HG02588 (cell line): ENCODE measurements at regions not wholly inside any gene's neighbourhood (a gene's known extent, or its start where the extent isn't known, plus 50 kb on each side); places are given as distances from the start of the nearest gene placed in this dataset.

Experiments used
- ATAC-seq: cut with Tn5 transposase; IDR thresholded peaks from one replicate; pipeline ENCODE4 v1.9.1; 2021; ENCODE audit warnings: mild to moderate bottlenecking, moderate library complexity; ENCODE audit not compliant: unreplicated experiment

- no peak for ATAC-seq
These were observed 216.9 kb upstream of the PPP2R2D start for GRCh38 chr10:131683941-131684340.

GRCh38 chr10:131685007-131685406 is 215.8 kb upstream of the PPP2R2D start:
- ATAC-seq, result no peak

DNA sequence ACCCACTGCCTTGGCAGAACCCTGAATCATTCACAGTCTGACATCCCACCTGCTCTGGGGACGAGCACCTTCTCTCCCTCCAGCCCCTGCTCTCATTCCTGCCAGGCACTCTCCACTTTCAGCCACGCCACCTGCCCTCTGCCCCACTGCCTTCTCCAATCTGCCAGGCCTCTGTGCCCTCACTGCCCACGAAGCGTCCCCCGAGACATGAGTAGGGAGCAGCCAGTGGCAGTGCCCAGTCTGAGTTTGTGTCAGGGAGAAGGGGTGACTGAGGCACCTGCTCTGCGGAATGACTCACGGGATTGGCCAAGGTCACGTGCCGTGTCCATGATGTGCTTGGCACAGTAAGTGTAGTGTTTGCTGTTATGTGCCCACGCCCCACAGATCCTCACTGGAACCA is 215.2 kb upstream of the PPP2R2D start:
- no peak for ATAC-seq

DNA sequence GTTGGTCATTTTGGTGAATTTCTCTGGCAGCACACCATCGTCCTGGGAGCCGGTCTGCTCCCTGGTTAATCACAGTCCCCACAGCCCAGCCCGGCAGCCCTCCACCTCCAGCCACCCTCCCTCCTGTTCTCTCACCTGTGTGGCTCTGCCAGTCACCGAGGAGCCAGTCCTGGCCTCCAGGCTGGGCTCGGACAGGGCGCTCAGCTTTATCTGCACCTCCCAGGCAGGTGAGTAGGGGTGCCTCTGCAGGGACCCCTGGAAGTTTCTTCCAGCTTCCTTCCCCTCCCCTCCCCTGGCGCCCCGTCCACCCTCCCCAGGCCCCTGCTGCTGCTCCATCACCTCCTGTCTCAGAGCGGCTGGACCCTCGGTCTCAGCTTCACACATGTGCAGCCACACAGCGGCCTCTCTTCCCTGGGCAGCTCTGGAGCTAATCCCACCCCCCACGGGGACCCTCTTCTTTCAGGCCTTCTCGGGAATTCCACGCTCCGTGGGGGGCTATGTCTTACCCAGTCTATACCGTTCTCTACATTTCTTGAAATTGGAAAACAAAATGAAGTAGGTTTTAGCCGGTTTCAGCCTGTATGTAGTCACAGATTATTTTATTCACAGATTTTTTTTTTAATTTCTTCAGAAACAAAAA is 213.9 kb upstream of the PPP2R2D start:
- no peak for ATAC-seq

- no peak for ATAC-seq
These were observed 212.5 kb upstream of the PPP2R2D start for GRCh38 chr10:131688304-131688703.

- ATAC-seq, result no peak
These were observed 211.8 kb upstream of the PPP2R2D start for GRCh38 chr10:131689016-131689415.

GRCh38 chr10:131689486-131689885 is 211.3 kb upstream of the PPP2R2D start:
- no peak for ATAC-seq

- no peak for ATAC-seq
These were observed 210.7 kb upstream of the PPP2R2D start for GRCh38 chr10:131689954-131690757.

DNA sequence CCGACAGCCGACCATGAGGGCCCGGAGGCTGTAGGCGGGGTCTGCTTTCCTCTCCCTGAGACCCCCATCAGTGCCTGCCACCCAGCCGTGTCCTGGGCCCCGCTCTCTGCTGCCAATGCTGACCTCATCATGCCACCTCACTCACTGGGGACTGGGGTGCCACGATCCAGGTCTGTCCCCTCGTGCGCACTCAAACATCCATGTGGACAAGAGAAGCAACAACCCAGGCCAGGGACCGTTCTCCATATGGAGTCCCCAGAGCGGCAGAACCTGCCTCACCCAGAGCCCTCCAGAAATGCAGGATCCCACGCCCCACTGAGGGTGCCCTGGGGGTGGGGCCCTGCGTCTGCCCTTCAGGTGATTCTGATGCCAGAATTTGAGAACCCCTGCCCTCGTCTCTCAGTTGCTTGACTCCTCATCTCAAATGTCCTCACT is 210.0 kb upstream of the PPP2R2D start:
- no peak for ATAC-seq

DNA sequence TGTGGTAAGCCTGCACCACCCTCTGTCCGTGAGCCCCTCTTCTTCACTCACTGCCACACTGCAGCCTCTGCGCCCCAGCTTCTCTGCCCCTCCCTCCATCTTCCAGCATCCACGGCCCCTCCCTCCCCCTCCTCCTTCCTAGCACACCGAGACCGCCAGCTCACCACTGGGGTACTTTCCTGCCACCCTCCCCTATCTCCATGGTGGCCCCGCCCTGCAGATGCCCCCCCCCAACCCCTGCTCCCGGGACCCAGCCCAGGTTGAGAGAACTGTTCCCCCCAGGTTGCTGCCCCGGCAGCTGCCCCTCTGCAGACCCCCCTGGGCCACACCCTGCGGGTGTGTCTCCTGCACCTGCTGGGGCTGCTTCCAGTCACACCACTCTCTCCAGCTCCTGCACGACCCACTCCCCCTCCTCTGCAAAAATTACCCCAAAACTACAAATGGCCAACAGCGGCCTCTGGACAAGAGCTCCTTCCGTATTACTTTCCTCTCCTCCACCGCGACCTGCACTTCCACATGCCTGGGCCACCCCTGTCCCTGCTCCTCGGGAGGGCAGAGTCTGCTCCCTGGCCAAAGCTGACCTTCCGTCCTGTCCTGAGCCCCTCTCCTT is 209.2 kb upstream of the PPP2R2D start:
- no peak for ATAC-seq

DNA sequence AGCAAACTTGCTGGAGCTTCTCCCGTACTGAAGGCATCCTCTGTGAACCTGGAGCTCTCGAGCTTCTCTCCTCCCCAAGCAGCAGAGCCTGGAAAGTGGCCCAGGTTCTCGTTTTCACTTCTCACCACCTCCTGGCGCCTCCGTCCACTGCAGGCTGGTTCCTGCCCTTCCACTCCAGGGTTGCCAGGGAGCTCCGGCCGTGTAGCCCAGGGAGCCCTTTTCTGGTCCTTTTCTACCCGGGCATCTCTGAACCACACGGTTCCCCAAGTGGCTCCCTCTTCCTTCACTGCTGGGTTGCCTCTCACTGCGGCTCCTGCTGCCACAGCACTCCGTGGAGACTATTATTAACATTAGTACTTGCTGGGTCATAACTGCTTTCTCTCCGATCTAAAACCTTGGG is 208.6 kb upstream of the PPP2R2D start:
- no peak for ATAC-seq

- no peak for ATAC-seq
These were observed 208.0 kb upstream of the PPP2R2D start for GRCh38 chr10:131692686-131693334.

DNA sequence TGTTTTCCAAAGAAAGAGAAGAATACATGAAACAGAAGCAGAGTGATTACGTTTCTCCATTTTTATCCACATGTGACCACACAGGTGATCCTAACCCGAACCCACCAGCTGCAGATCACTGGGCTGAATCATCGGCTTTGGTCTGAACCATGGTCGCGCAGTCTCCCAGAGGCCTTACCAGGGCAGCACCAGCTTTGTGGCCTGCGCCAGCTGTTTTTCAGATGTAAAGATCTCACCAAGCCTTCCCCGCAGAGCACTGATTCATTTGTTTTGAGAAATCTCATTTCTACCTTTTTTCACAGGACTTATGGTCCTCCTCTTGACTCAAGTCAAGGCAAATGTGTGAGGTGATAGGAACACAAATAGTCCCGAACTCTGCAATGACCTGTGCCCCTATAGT is 207.0 kb upstream of the PPP2R2D start:
- ATAC-seq, result no peak

DNA sequence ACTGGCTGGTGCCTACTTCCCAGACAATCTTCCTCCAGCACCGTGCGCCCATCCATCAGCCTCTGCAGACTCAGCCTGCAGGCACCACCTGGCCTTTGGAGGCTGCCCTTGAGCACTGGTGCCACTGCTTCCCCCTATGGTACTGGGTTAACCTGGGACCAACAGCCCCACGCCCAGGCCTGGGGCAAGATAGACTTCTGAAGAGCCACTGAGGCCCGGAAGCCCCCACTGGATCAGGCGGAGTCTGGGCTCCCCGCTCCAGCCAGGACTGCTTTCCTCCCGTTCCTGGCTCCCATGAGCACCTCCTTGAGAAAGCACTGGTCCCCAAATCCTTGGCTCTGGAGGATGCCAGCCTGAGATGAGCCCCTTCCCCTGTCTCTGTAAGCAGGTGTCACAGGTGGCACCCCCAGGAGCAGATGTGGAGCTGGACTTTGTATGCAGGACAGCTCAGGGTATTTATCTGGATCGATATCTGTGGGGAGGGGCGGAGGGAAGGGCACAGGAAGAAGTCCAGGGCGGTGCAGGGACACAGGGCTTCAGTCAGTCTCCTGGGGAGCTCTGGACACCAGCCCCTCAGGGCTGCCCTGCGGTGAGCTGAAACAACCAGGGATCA is 206.5 kb upstream of the PPP2R2D start:
- no peak for ATAC-seq

DNA sequence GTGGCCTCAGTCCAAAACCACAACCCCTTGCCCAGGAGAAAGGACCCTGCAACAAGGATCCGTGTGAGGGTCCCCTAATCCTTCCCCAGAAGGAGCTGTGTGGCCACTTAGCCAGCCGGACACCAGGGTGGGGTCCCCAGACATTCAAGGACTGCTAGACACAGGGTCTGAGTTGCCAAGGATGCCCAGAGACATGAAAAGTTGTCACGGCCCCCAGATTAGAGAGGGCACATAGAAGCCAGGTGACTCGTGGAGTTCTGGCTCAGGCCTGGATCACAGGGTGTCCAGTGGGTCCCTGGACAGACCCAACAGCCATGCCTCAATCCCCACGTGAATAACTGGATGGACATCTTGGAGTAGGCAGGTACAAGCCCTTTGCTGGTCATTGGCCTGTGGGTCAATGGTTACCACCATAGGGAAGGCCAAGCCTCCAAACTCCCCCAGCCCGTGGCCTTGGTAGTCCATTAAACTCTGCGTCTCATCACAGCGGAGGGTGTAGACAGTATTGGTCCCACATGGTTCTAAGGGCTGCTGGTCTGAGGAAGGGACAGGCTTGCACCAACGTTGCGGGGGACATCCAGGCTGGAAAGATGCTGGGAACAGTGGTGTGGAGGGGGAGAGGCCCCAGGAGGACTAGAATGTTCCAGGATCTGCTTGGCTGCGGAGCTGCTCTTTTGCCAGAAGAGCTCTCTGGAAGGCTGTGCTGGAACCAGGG is 205.9 kb upstream of the PPP2R2D start:
- ATAC-seq, result no peak

GRCh38 chr10:131695496-131696165 is 205.2 kb upstream of the PPP2R2D start:
- ATAC-seq, result no peak

DNA sequence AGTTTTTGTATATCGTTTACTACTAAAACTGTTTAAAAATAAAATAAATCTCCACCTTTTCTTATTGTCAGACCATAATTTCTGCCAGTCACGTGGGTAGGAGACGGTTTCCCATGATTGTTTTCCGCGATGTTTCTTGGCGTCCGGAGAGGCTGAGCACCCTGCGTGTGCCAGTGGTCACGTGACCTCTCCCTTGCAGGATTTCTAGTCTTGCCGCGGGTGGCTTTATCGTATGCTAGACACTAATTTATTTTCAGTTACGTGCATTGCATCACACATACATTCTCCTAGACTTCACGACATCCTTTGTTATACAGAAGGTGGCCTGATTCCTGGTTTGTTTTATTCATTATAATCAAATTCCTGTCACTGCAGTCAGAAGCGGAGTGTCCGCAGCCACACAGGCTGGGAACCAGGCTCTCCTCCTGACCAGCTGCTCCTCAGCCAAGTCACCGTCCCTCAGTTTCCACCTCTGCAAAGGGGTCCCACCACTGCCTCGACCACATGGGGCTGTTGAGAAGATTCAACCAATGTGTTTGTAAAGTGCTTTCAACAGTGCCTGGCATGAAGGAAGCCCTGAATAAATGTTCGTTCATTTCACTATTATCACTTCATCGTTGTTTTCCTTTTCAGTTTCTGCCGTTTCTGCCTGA is 203.2 kb upstream of the PPP2R2D start:
- no peak for ATAC-seq

GRCh38 chr10:131698232-131698631 is 202.6 kb upstream of the PPP2R2D start:
- ATAC-seq, result no peak

- no peak for ATAC-seq
These were observed 201.8 kb upstream of the PPP2R2D start for GRCh38 chr10:131698986-131699385.
